WTC11 (cell line): ENCODE measurements at regions not wholly inside any gene's neighbourhood (a gene's known extent, or its start where the extent isn't known, plus 50 kb on each side); places are given as distances from the start of the nearest gene placed in this dataset.
A peak's percentile ranks its signal among the peaks of the same experiment; 100 is the strongest.

Experiments
- ATAC-seq: fragments of 200-7000 bp; cut with Tn5 transposase; 2 replicates; pipeline ENCODE4 v1.10.0; 2021; ENCODE audit warnings: mild to moderate bottlenecking, moderate library complexity
- CTCF ChIA-PET: fragments of 300-600 bp; sonication (Branson Sonifier 250); formaldehyde crosslinking; loops from one replicate; lab custom pipeline; 2021; ENCODE audit warnings: antibody characterized with exemption; lab: Charles Lee
- POLR2A ChIA-PET: fragments of 350-600 bp; sonication (Branson Sonifier 250); formaldehyde crosslinking; loops from one replicate; lab custom pipeline; 2021; ENCODE audit warnings: antibody characterized with exemption; lab: Charles Lee
- DNase-seq: peaks from one replicate; pipeline ENCODE4 v3.0.0; 2021; ENCODE audit warnings: low spot score
- H3K27ac Mint-ChIP-seq: 2 replicates; pipeline ENCODE4 v1.8.0; 2021; ENCODE audit warnings: mixed read lengths
- H3K27me3 Mint-ChIP-seq: 2 replicates; pipeline ENCODE4 v1.8.0; 2021; ENCODE audit warnings: low read depth, mild to moderate bottlenecking, moderate library complexity, mixed read lengths
- H3K36me3 Mint-ChIP-seq: 2 replicates; pipeline ENCODE4 v1.8.0; 2021; ENCODE audit warnings: mixed read lengths
- H3K4me1 Mint-ChIP-seq: 2 replicates; pipeline ENCODE4 v1.8.0; 2022; ENCODE audit warnings: mixed read lengths
- H3K4me3 Mint-ChIP-seq: 2 replicates; pipeline ENCODE4 v1.8.0; 2021; ENCODE audit warnings: mild to moderate bottlenecking, moderate library complexity, mixed read lengths
- H3K9me3 Mint-ChIP-seq: 2 replicates; pipeline ENCODE4 v1.8.0; 2021; ENCODE audit warnings: mixed read lengths
- CBFB ChIP-seq: sonication (generic); formaldehyde crosslinking; IDR thresholded peaks from 2 replicates; pipeline ENCODE4 v1.8.1; 2022; ENCODE audit warnings: mild to moderate bottlenecking, low read depth, missing genetic modification reagents
- GRHL2 ChIP-seq: fragments of 250-450 bp; sonication (Bioruptor Pico); IDR thresholded peaks from 2 replicates; pipeline ENCODE4 v1.8.0; 2022; ENCODE audit warnings: mild to moderate bottlenecking, moderate library complexity; ENCODE audit not compliant: insufficient replicate concordance, severe bottlenecking
- KAT7 ChIP-seq: sonication (generic); formaldehyde crosslinking; IDR thresholded peaks from 2 replicates; pipeline ENCODE4 v1.8.1; 2023; ENCODE audit warnings: missing genetic modification reagents, mild to moderate bottlenecking, borderline replicate concordance
- MXD4 ChIP-seq: fragments of 250-450 bp; sonication (Bioruptor Pico); IDR thresholded peaks from 2 replicates; pipeline ENCODE4 v1.8.0; 2021; ENCODE audit warnings: mild to moderate bottlenecking, moderate library complexity, borderline replicate concordance
- MYBL2 ChIP-seq: sonication (generic); formaldehyde crosslinking; IDR thresholded peaks from 2 replicates; pipeline ENCODE4 v1.8.1; 2023; ENCODE audit warnings: mild to moderate bottlenecking, moderate library complexity, missing genetic modification reagents
- NR2C2 ChIP-seq: sonication (generic); formaldehyde crosslinking; IDR thresholded peaks from 2 replicates; pipeline ENCODE4 v1.8.0; 2022; ENCODE audit warnings: mild to moderate bottlenecking, missing genetic modification reagents
- OVOL2 ChIP-seq: fragments of 250-450 bp; sonication (Bioruptor Pico); IDR thresholded peaks from 2 replicates; pipeline ENCODE4 v1.9.0; 2021; ENCODE audit warnings: mild to moderate bottlenecking, borderline replicate concordance
- RORB ChIP-seq: fragments of 250-450 bp; sonication (Bioruptor Pico); IDR thresholded peaks from 2 replicates; pipeline ENCODE4 v1.9.0; 2021; ENCODE audit warnings: mild to moderate bottlenecking
- SMAD3 ChIP-seq: sonication (generic); formaldehyde crosslinking; IDR thresholded peaks from 2 replicates; pipeline ENCODE4 v1.8.0; 2022; ENCODE audit warnings: missing genetic modification reagents, mild to moderate bottlenecking, borderline replicate concordance
- SP1 ChIP-seq: sonication (generic); formaldehyde crosslinking; conservative IDR thresholded peaks from 2 replicates; pipeline ENCODE4 v1.8.1; 2022; ENCODE audit warnings: missing genetic modification reagents
- ZNF121 ChIP-seq: sonication (generic); formaldehyde crosslinking; IDR thresholded peaks from 2 replicates; pipeline ENCODE4 v1.8.0; 2023; ENCODE audit warnings: missing genetic modification reagents
- ZNF138 ChIP-seq: sonication (generic); formaldehyde crosslinking; conservative IDR thresholded peaks from 2 replicates; pipeline ENCODE4 v1.8.1; 2022; ENCODE audit warnings: mild to moderate bottlenecking, moderate library complexity, missing genetic modification reagents
- ZNF219 ChIP-seq: sonication (generic); formaldehyde crosslinking; IDR thresholded peaks from 2 replicates; pipeline ENCODE4 v1.8.0; 2023; ENCODE audit warnings: missing genetic modification reagents, mild to moderate bottlenecking, borderline replicate concordance
- ZNF263 ChIP-seq: sonication (generic); formaldehyde crosslinking; IDR thresholded peaks from 2 replicates; pipeline ENCODE4 v1.8.1; 2022; ENCODE audit warnings: low read depth, mild to moderate bottlenecking, moderate library complexity, missing genetic modification reagents
- ZNF423 ChIP-seq: fragments of 250-450 bp; sonication (Bioruptor Pico); IDR thresholded peaks from 2 replicates; pipeline ENCODE4 v2.1.2; 2022; ENCODE audit warnings: mild to moderate bottlenecking, moderate library complexity
- TF ChIP-seq, protein P1 (sequence below): sonication (generic); formaldehyde crosslinking; IDR thresholded peaks from 2 replicates; pipeline ENCODE4 v1.8.0; 2023; ENCODE audit warnings: missing genetic modification reagents, mild to moderate bottlenecking, borderline replicate concordance
- TF ChIP-seq, protein P2 (sequence below): fragments of 250-450 bp; sonication (Bioruptor Pico); IDR thresholded peaks from 2 replicates; pipeline ENCODE4 v1.9.0; 2021; ENCODE audit warnings: mild to moderate bottlenecking
- TF ChIP-seq, protein P3 (sequence below): sonication (generic); formaldehyde crosslinking; IDR thresholded peaks from 2 replicates; pipeline ENCODE4 v1.8.0; 2023; ENCODE audit warnings: mild to moderate bottlenecking, missing genetic modification reagents
- TF ChIP-seq, protein P4 (sequence below): sonication (generic); formaldehyde crosslinking; IDR thresholded peaks from 2 replicates; pipeline ENCODE4 v1.8.1; 2023; ENCODE audit warnings: mild to moderate bottlenecking, missing genetic modification reagents
- TF ChIP-seq, protein P5 (sequence below): sonication (generic); formaldehyde crosslinking; IDR thresholded peaks from 2 replicates; pipeline ENCODE4 v1.8.0; 2022; ENCODE audit warnings: mild to moderate bottlenecking, missing genetic modification reagents
- TF ChIP-seq, protein P6 (sequence below): sonication (generic); formaldehyde crosslinking; IDR thresholded peaks from 2 replicates; pipeline ENCODE4 v1.8.1; 2023; ENCODE audit warnings: mild to moderate bottlenecking, moderate library complexity, missing genetic modification reagents

DNA sequence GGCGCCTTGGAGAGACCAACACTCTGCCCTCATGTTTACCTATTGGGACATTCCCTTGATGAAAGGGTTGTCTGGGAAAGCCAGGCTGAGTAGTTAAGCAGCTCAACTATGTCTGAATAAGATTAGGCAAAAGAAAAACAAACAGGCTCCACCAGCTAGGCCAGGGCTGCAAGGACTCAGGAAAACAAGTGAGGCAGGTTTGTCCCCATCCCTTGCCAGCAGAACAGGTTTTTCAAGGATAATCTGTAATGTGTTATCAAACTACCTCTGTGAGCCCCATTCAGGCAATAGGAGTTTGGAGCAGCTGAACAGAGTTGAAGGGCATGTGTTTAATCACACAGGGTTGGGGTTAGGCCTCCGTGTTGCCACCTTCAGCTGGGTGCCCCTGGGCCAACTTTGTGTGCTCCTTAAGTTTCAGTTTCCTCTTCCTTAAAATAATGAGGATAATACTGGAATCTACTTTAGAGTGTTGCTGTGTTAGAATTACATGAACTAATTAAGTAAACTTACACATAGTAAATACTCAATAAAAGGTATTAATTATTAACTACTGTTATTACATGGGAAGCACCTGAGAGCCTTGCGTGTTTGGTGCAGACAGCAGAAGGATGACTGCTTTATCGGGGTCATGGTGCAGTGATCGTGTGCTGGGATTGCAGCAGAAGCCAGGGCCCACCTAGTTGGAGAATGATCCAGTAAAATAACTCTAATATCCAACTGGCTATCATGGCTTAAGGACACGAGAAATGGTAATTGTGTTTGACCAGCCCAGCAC lies 72.1 kb upstream of the ATP10B start:
- H3K36me3 Mint-ChIP-seq, result no peaks in the 10 kb centered on the region
- peaks cover 43% of the 10 kb centered on the region for H3K4me1 Mint-ChIP-seq
- CTCF ChIA-PET, result no interaction called here
- H3K9me3 Mint-ChIP-seq, result no peaks in the 10 kb centered on the region
- peak; percentile 13 for DNase-seq
- no peak overlapping the region for H3K4me3 Mint-ChIP-seq
- peak; percentile 88 for ATAC-seq
- TF ChIP-seq SMAD3 (no peak), SP1 (CRISPR knock-in tag) (no peak), NR2C2 (CRISPR knock-in tag) (no peak), ZNF138 (CRISPR knock-in tag) (no peak)
- TF ChIP-seq, protein P1, sequence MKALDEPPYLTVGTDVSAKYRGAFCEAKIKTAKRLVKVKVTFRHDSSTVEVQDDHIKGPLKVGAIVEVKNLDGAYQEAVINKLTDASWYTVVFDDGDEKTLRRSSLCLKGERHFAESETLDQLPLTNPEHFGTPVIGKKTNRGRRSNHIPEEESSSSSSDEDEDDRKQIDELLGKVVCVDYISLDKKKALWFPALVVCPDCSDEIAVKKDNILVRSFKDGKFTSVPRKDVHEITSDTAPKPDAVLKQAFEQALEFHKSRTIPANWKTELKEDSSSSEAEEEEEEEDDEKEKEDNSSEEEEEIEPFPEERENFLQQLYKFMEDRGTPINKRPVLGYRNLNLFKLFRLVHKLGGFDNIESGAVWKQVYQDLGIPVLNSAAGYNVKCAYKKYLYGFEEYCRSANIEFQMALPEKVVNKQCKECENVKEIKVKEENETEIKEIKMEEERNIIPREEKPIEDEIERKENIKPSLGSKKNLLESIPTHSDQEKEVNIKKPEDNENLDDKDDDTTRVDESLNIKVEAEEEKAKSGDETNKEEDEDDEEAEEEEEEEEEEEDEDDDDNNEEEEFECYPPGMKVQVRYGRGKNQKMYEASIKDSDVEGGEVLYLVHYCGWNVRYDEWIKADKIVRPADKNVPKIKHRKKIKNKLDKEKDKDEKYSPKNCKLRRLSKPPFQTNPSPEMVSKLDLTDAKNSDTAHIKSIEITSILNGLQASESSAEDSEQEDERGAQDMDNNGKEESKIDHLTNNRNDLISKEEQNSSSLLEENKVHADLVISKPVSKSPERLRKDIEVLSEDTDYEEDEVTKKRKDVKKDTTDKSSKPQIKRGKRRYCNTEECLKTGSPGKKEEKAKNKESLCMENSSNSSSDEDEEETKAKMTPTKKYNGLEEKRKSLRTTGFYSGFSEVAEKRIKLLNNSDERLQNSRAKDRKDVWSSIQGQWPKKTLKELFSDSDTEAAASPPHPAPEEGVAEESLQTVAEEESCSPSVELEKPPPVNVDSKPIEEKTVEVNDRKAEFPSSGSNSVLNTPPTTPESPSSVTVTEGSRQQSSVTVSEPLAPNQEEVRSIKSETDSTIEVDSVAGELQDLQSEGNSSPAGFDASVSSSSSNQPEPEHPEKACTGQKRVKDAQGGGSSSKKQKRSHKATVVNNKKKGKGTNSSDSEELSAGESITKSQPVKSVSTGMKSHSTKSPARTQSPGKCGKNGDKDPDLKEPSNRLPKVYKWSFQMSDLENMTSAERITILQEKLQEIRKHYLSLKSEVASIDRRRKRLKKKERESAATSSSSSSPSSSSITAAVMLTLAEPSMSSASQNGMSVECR (CRISPR knock-in tag), result no peak
- TF ChIP-seq, protein P2, sequence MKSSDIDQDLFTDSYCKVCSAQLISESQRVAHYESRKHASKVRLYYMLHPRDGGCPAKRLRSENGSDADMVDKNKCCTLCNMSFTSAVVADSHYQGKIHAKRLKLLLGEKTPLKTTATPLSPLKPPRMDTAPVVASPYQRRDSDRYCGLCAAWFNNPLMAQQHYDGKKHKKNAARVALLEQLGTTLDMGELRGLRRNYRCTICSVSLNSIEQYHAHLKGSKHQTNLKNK (CRISPR knock-in tag), result no peak
- no peaks in the 10 kb centered on the region for H3K27me3 Mint-ChIP-seq
- peak overlapping the region; percentile 64; the same call in 1 of the 2 replicates for H3K27ac Mint-ChIP-seq
- POLR2A ChIA-PET, result interaction anchor here (1.1 kb wide), 1 partner anchor 306 kb away, joined by 3 read pairs; no protein-coding TSS in a partner anchor

DNA sequence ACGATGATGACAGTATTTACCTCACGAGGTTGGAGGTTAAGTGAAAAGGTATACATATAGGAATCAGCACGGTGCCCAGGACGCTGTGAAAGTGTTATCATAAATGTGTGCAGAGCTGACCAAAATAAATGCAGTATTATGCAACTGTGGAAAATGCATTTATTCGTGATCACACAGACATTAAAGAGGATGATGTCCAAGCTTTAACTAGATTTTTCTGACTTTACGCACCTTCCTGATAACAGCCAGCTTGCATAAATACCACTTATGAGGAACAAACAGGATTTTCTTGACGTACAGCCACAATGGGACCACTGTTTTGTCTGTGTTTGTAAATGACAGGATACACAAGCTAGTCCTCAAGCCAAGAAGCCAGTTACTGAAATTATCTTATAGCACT lies 71.4 kb upstream of the ATP10B start:
- Mint-ChIP-seq H3K4me3 (no peak overlapping the region), H3K9me3 (peaks cover 3% of the 10 kb centered on the region; the same call in 1 of the 2 replicates), H3K27me3 (no peaks in the 10 kb centered on the region), H3K4me1 (peaks cover 36% of the 10 kb centered on the region), H3K27ac (peak overlapping the region; percentile 64; the same call in 1 of the 2 replicates), H3K36me3 (no peaks in the 10 kb centered on the region)
- ATAC-seq (no peak), DNase-seq (no peak)
- POLR2A ChIA-PET, result interaction anchor here (1.1 kb wide), 1 partner anchor 307 kb away, joined by 3 read pairs; no protein-coding TSS in a partner anchor
- CTCF ChIA-PET, result no interaction called here
- TF ChIP-seq GRHL2 (CRISPR knock-in tag) (no peak), RORB (CRISPR knock-in tag) (no peak), ZNF423 (CRISPR knock-in tag) (no peak), ZNF263 (CRISPR knock-in tag) (no peak), MXD4 (CRISPR knock-in tag) (no peak), KAT7 (no peak), ZNF219 (CRISPR knock-in tag) (no peak), MYBL2 (CRISPR knock-in tag) (no peak), CBFB (CRISPR knock-in tag) (no peak), ZNF121 (CRISPR knock-in tag) (no peak), OVOL2 (no peak)
- TF ChIP-seq, protein P3, sequence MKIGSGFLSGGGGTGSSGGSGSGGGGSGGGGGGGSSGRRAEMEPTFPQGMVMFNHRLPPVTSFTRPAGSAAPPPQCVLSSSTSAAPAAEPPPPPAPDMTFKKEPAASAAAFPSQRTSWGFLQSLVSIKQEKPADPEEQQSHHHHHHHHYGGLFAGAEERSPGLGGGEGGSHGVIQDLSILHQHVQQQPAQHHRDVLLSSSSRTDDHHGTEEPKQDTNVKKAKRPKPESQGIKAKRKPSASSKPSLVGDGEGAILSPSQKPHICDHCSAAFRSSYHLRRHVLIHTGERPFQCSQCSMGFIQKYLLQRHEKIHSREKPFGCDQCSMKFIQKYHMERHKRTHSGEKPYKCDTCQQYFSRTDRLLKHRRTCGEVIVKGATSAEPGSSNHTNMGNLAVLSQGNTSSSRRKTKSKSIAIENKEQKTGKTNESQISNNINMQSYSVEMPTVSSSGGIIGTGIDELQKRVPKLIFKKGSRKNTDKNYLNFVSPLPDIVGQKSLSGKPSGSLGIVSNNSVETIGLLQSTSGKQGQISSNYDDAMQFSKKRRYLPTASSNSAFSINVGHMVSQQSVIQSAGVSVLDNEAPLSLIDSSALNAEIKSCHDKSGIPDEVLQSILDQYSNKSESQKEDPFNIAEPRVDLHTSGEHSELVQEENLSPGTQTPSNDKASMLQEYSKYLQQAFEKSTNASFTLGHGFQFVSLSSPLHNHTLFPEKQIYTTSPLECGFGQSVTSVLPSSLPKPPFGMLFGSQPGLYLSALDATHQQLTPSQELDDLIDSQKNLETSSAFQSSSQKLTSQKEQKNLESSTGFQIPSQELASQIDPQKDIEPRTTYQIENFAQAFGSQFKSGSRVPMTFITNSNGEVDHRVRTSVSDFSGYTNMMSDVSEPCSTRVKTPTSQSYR (CRISPR knock-in tag), result no peak
- TF ChIP-seq, protein P4, sequence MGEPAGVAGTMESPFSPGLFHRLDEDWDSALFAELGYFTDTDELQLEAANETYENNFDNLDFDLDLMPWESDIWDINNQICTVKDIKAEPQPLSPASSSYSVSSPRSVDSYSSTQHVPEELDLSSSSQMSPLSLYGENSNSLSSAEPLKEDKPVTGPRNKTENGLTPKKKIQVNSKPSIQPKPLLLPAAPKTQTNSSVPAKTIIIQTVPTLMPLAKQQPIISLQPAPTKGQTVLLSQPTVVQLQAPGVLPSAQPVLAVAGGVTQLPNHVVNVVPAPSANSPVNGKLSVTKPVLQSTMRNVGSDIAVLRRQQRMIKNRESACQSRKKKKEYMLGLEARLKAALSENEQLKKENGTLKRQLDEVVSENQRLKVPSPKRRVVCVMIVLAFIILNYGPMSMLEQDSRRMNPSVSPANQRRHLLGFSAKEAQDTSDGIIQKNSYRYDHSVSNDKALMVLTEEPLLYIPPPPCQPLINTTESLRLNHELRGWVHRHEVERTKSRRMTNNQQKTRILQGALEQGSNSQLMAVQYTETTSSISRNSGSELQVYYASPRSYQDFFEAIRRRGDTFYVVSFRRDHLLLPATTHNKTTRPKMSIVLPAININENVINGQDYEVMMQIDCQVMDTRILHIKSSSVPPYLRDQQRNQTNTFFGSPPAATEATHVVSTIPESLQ (CRISPR knock-in tag), result no peak
- TF ChIP-seq, protein P5, sequence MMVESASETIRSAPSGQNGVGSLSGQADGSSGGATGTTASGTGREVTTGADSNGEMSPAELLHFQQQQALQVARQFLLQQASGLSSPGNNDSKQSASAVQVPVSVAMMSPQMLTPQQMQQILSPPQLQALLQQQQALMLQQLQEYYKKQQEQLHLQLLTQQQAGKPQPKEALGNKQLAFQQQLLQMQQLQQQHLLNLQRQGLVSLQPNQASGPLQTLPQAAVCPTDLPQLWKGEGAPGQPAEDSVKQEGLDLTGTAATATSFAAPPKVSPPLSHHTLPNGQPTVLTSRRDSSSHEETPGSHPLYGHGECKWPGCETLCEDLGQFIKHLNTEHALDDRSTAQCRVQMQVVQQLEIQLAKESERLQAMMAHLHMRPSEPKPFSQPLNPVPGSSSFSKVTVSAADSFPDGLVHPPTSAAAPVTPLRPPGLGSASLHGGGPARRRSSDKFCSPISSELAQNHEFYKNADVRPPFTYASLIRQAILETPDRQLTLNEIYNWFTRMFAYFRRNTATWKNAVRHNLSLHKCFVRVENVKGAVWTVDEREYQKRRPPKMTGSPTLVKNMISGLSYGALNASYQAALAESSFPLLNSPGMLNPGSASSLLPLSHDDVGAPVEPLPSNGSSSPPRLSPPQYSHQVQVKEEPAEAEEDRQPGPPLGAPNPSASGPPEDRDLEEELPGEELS (CRISPR knock-in tag), result no peak
- TF ChIP-seq, protein P6, sequence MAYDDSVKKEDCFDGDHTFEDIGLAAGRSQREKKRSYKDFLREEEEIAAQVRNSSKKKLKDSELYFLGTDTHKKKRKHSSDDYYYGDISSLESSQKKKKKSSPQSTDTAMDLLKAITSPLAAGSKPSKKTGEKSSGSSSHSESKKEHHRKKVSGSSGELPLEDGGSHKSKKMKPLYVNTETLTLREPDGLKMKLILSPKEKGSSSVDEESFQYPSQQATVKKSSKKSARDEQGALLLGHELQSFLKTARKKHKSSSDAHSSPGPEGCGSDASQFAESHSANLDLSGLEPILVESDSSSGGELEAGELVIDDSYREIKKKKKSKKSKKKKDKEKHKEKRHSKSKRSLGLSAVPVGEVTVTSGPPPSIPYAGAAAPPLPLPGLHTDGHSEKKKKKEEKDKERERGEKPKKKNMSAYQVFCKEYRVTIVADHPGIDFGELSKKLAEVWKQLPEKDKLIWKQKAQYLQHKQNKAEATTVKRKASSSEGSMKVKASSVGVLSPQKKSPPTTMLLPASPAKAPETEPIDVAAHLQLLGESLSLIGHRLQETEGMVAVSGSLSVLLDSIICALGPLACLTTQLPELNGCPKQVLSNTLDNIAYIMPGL (CRISPR knock-in tag), result no peak
